ENCODE measurements at regions not wholly inside any gene's neighbourhood (a gene's known extent, or its start where the extent isn't known, plus 50 kb on each side); places are given as distances from the start of the nearest gene placed in this dataset.
"Not testable (repeated sequence)": the region's sequence is repeated elsewhere in the genome, so short reads cannot be mapped to it uniquely, and the experiment has no call there.

GRCh38 chr5:39689919-39690318 is 265.1 kb upstream of the DAB2 start:
- no peak for FAIRE-seq
- H3K4me1 ChIP-seq, result no peaks in the 10 kb centered on the region
- ChIA-PET CTCF (interaction anchor here (0.7 kb wide), 1 partner anchor 1697 kb away, joined by 3 read pairs; no protein-coding TSS in a partner anchor), POLR2A (no interaction called here)
- no peak for ATAC-seq
- H3K4me2 ChIP-seq, result no peak overlapping the region
- DNase-seq (ENCODE audit: low read depth in 1 of 2, low spot score in 1 of 2), result no peak
- no peak overlapping the region for H3K4me3 ChIP-seq
- no peak overlapping the region for H3K27ac ChIP-seq
- no peaks in the 10 kb centered on the region for H3K9me3 ChIP-seq
- TF ChIP-seq HOXB13 (CRISPR knock-in tag; IDR thresholded peaks at IDR 0.05; ENCODE audit: low read depth), result no peak
- no peak for TF ChIP-seq HOXB5 (CRISPR knock-in tag; IDR thresholded peaks at IDR 0.05)

- H3K4me2 ChIP-seq; DNase-seq (ENCODE audit: low read depth in 1 of 2, low spot score in 1 of 2); ATAC-seq; H3K27ac ChIP-seq; H3K4me1 ChIP-seq; CTCF ChIA-PET; POLR2A ChIA-PET; H3K4me3 ChIP-seq; H3K9me3 ChIP-seq; FAIRE-seq: not testable (repeated sequence)
- 34% methylated on average over 7 of the region's 8 CpGs for WGBS (ENCODE audit: missing lambda C conversion rate)
Measured at GRCh38 chr5:39687924-39688323, 263.1 kb upstream of the DAB2 start.

GRCh38 chr5:39680213-39680612 is 255.4 kb upstream of the DAB2 start:
- no peak overlapping the region for H3K4me3 ChIP-seq
- CTCF ChIA-PET, result no interaction called here
- H3K9me3 ChIP-seq, result no peaks in the 10 kb centered on the region
- no peak for TF ChIP-seq MAFK (IDR thresholded peaks at IDR 0.05; ENCODE audit: partially characterized antibody)
- TF ChIP-seq CHD2 (IDR thresholded peaks at IDR 0.05; ENCODE audit: low read length, partially characterized antibody), result no peak
- no peak for TF ChIP-seq FOSL2 (IDR thresholded peaks at IDR 0.05)
- no peak for TF ChIP-seq FOSL2 (CRISPR knock-in tag; IDR thresholded peaks at IDR 0.05)
- TF ChIP-seq MAX (IDR thresholded peaks at IDR 0.05), result no peak
- TF ChIP-seq EHF (CRISPR knock-in tag; IDR thresholded peaks at IDR 0.05), result no peak
- no peak for TF ChIP-seq ZSCAN20 (CRISPR knock-in tag; IDR thresholded peaks at IDR 0.05)
- TF ChIP-seq KDM1A (IDR thresholded peaks at IDR 0.05; ENCODE audit: low read depth), result no peak
- no peak for TF ChIP-seq CTCF (IDR thresholded peaks at IDR 0.05)
- no peak for TF ChIP-seq HOXB5 (CRISPR knock-in tag; IDR thresholded peaks at IDR 0.05)
- TF ChIP-seq RARB (CRISPR knock-in tag; IDR thresholded peaks at IDR 0.05), result no peak
- TF ChIP-seq MAZ (IDR thresholded peaks at IDR 0.05; ENCODE audit: borderline replicate concordance, low read depth, low read length), result no peak
- no peak for TF ChIP-seq REST (IDR thresholded peaks at IDR 0.05)
- TF ChIP-seq PBX3 (IDR thresholded peaks at IDR 0.05), result no peak
- TF ChIP-seq RAD21 (conservative IDR thresholded peaks at IDR 0.05 in 1 of 2, IDR thresholded peaks at IDR 0.05 in 1 of 2), result no peak
- no peak for TF ChIP-seq ZFP36 (IDR thresholded peaks at IDR 0.05; ENCODE audit: borderline replicate concordance, partially characterized antibody)
- no peak for TF ChIP-seq CBX2 (IDR thresholded peaks at IDR 0.05; ENCODE audit: borderline replicate concordance, low read depth)
- TF ChIP-seq BCL3 (IDR thresholded peaks at IDR 0.05), result no peak
- 11% methylated on average over 1 of the region's 1 CpG for WGBS (ENCODE audit: missing lambda C conversion rate)
- ATAC-seq (no peak), FAIRE-seq (no peak), DNase-seq (ENCODE audit: low read depth in 1 of 2, low spot score in 1 of 2) (no peak)
- H3K4me1 ChIP-seq, result no peaks in the 10 kb centered on the region
- no peak overlapping the region for H3K27ac ChIP-seq
- no peak overlapping the region for H3K4me2 ChIP-seq
- POLR2A ChIA-PET, result no interaction called here
